HG03280 (cell line): ENCODE measurements at regions not wholly inside any gene's neighbourhood (a gene's known extent, or its start where the extent isn't known, plus 50 kb on each side); places are given as distances from the start of the nearest gene placed in this dataset.
"Not testable (repeated sequence)": the region's sequence is repeated elsewhere in the genome, so short reads cannot be mapped to it uniquely, and the experiment has no call there.

ENCODE experiments used
- ATAC-seq: cut with Tn5 transposase; IDR thresholded peaks from one replicate; pipeline ENCODE4 v1.9.1; 2021; ENCODE audit warnings: mild to moderate bottlenecking, moderate library complexity; ENCODE audit not compliant: unreplicated experiment

DNA sequence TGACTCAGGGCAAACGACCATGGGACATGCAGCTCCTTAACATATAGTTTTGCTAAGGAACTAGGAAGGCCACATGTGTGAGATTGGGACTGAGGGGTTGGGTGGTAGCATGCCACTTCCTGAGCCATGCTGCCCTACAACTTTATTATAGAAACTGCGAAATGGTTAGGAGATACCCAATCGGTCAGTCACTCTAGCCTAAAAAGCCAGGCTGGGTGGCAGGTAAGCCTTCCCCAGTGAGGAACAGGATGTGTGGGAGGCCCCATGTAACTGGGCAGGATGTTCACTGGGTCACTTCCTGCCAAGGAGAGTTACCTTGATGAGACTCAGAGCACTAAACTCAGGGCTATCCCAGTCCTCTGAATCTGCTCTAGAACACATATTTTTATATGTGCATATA is 123.5 kb downstream of the MAP3K7 start:
- no peak for ATAC-seq

DNA sequence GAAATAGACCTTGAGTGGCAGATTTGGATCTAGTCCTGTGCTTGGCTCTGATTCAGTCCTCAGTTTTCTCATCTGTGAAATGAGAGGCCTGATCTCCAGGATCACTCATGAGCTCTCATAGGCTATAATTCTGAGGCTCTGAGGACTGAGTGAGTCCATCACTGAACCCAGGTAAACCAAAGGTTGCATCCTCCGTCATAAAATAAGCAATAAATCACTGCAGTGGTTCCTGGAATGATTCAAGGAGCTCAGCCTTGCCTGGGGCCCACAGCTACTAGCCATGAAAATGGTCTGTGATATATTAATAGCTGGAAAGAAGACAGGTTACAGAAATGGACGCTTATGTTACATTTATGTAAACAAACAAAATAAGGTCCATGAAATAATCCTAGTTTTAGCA is 124.8 kb downstream of the MAP3K7 start:
- no peak for ATAC-seq

DNA sequence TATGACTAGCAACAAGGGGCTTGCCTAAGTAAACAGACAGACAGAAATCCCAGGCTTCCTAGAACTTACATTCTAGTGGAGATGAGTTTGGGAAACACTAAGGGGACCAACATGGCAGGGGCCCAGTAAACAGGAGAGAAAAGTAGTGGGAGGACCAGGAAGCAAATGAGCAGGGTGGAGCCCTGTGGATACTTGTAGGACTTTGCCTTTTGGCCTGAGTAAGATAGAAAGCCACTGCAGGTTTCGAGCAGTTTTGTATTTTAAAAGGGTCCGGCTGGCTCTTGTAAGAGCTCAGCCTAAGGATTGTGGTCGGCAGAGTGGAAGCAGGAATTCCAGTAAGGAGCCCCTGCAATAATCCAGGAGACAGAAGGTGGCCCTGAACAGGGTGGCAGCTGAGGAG is 125.5 kb downstream of the MAP3K7 start:
- ATAC-seq: no peak

DNA sequence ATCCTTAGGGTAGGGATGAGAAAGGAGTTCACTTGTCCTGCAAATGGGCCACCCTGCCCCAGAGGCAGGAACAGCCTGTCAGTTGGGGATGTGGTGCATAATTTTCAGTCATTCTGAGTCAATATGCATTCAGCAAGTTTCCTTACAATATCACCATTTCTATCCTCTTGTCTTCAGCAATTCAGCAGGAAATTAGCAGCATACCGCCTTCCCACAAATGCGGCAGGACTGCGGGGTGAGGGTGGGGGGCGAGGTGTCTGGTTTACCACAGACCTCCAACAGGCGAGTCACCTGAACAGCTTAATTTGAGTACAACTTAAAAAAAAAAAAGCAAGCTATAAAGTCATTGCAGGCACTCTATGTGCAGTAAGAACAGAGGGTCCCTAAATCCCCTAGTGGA is 126.8 kb downstream of the MAP3K7 start:
- ATAC-seq: no peak

DNA sequence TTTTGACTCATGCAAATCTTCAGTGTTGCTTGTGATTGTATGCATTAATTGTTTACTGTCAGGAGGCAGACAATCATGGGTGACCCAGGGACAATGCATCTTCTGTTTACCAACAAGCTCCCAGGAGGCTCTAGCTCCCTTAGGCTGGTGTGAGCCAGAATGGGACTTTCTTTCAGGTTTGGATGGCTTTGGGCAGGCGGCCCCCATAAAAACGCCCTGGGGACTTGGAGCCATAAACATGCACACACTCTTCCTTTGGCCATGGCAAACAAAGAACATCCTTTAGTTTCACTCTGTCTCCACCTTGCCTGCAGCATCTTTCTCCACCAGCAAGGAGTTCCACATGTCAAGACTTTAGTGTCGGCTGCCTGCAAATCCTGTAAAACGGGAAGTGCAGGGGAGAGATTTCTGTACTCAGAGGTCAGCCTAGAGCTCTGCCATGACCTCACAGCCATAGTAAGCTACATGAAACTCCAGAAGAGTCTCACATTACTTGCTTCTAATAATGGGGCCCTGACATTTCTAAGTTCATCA is 127.6 kb downstream of the MAP3K7 start:
- no peak for ATAC-seq

DNA sequence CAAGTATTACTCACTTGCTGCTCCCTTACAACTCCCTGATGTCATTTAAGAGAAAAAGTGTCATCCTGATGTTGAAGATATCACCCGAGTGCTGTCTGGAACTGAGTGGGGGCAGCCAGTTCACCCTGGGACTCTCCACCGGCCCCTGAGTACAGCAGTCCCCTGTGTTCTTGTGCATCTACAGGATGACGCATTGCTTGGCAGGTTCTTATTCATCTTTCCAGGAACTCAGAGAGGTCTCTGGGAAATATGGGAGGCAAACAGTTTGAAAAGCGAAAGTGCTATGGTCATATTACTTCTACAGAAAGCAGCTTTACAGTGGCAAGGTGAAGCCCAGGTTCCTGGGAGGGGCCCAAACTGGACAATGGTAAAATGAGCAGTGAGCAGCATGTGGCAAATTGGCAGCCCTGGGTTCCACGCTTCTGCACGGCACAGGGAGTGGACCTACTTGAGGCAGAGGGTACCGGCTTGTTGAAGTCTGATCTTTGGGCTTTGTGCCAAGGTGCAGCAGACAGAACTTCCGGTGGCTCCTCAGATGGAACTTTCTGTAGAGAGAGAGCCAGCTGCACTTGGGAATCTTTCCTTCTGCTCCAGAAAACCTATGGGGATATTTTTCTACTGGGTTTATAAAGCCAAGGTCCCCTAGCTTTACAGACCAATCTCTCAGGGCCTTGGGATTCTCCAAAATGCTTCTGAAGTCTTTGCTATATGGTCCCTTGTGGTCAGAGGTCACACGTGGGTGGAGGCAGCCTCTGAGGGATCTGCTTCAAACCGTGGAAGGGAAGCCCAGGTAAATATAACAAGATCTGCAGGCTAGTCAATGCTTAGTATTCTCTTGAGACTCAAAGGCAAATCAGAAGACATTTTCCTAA is 128.3 kb downstream of the MAP3K7 start:
- no peak for ATAC-seq

DNA sequence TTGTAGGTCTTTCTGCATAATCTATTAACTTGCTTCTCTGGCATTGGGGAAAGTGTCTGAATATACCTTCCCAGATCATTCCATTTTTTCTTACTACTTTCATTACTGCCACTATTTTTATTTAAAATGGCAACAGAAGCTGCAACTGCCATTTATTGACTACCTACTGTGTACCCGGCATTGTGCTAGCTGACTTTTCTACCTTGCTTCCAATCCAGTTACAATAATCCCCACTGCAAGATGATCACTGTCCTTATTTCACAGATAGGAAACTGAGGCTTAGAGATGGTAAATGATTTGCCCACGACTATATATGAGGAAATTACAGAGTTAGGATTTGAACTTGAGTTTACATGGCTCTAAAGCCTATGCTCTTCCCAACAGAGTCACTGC is 129.0 kb downstream of the MAP3K7 start:
- no peak for ATAC-seq

DNA sequence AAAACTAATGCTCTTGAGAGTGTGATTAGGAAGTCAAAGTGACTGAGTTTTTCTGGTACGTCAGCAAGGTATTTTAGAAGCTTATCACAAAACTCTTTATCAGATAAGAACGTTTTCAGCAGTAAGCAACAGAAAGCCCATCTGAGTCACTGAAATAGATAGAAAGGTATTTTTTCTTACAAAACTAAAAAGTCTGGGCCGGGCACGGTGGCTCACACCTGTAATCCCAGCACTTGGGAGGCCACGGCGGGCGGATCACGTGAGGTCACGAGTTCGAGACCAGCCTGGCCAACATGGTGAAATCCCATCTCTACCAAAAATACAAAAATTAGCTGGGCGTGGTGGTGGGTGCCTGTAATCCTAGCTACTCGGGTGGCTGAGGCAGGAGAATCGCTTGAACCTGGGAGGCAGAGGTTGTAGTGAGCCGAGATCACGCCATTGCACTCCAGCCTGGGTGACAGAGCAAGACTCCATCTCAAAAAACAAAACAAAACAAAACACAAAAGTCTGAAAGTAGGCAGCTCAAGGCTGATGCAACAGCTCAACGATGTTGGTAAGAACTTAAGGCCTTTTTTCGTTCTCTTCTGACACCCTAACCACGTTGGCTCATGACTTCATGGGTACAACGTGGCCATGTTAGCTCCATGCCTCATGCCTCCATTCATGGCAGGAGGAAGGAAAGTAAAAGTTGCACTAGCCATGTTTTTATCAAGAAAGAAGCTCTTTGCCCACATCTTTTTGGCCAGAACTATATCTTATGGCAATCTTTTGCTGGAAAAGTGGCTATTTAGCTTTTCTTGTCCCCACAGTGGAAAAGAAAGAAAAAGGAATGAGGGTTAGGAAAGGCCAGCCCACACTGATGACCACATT is 129.6 kb downstream of the MAP3K7 start:
- not testable (repeated sequence) for ATAC-seq

DNA sequence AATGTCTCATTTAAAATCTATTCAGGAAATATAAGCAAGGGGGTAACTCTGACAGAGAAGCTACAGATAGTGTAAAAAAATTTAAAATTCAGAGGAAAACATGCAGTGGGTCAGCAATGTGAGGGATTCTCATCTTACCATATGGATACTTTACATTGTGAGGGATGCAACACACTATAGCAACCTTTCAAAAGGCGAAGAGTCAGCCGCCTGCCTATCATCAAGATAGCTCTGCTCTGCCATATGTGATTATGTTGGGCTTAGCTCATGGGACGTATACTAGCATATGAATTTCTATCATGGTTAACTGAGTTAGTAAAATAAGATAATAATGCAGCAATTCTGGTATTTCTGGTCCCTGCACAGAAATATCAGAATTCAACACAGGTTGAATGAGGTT is 130.9 kb downstream of the MAP3K7 start:
- ATAC-seq: no peak

DNA sequence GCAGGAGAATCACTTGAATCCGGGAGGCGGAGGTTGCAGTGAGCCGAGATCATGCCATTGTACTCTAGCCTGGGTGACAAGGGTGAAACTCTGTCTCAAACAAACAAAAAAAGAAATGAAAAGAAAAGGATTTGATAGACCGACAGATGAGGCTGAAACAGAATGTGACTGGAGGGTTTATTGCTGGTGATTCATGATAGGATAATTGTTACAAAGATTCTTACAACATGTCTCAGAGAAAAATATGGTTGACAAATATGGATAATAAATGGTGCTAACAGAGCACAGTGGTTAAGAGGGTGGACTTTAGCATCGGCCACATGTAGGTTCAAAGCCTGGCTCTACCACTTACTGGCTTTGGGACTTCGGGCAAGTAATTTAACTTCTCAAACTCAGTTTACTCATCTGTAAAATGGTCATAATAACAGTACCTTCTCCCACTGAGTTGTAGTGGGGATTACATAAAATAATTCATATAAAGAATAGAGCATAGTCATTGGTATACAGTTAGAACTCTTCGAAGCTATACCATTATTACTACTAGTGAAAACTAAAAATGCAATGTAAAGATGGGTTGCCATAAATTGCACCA is 131.9 kb downstream of the MAP3K7 start:
- ATAC-seq: no peak

DNA sequence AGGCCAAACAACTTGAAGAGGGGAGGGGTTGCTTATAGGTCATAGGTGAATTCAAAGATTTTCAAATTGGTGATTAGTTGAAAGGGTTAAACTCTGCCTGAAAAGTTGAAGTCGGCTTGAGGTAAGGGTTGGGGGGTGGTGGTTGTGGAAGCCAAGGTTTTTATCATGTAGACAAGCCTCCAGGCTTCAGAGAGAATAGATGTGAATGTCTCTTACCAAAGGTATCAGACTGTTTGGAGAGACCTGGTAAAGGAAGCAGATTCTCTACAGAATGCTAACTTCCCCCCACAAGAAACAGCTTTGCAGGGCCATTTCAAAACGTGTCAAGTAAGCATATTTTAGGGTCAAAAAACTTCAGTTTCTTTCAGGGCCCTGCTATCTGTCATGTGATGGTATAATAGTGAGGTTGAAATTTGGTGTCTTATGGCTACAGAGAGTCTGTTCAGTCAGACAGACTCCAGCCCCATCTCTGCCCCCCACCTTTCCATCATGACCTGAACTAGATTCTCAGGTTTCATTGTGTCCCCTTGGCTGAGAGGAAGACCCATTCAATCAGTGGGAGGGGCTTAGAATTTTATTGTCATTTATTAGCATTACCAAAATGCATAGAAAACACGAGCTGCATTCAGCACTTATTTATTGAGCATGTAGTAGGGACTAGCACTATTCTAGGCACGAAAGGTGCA is 136.5 kb downstream of the MAP3K7 start:
- no peak for ATAC-seq

DNA sequence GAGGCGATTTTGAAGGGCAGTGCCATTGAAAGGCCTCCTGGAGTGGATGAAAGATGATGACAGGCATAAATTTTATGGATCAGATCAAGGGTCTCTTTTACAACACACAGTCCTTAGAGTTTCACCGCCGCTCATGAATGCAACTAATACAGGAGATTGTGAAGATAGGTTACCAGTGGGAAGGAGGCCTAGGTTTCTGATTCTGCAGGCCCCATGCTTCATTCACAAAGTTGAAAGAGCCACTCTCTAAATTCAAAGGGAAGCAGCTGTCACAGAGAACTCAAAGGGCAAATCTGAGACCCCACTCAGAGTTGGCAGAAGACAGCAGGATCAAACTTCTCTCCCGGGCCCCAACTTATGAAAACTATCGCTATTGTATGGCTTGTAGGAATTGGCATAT is 137.6 kb downstream of the MAP3K7 start:
- no peak for ATAC-seq

DNA sequence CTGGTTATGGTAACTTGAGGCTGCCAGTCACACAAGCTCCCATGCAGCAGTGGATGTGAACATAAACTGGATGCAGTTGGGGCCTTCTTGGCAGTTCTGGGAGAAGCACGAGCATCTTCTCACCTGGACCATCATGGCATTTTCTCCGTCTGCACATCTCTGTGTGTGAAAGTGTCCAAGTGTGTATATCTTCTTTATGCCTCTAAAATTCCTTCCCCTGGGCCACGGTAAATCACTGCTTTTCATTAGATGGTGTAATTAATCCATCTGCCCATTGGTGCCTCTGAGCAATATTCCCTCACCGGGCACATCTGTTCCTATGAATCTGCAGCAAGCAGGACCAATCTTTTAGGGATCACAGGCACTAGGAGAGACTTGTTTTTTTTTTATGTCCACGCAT is 138.0 kb downstream of the MAP3K7 start:
- no peak for ATAC-seq

DNA sequence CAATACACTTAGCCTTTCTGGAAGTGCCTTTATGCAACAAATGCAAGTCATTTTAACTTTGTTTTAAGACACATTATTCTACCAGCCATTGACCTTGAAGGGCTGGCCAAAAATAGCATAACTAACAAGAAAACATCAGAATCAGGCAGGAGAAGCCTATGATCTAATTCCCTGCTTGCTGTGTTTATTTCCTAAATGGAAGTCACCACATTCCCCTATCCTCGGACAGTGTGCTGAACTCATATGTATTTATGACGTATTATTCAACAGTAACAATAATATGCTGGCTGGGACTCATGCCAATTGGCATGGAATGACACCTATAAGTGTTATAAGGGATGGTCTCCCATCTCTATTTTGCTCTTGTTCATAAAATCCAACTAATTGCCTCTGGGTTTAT is 140.7 kb downstream of the MAP3K7 start:
- no peak for ATAC-seq

DNA sequence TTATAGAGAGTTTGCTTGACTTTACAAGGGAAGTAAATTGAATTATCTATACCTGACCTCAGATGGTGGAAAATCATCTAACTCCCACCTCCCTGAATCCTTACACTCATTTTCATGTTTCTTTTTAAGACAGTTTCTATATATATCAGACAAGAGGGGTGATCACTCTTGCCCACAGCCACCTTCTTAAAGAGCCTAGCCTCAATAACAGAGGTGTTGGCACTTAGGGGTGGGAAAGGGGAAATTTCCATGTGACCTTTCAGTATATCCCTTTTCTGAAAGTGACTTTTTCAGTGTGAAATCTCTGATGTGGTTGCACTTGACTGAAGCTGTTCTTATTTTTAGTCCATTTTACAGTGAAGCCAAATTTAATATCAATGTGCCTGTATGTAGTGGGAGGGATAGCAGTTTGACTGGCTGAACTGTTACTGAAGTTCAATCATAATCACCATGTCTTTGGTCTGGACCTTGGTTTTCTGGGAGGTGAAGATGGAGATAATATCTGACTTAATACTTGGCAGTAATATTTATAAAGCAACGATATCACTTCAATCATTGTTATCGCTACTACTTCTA is 141.3 kb downstream of the MAP3K7 start:
- no peak for ATAC-seq

DNA sequence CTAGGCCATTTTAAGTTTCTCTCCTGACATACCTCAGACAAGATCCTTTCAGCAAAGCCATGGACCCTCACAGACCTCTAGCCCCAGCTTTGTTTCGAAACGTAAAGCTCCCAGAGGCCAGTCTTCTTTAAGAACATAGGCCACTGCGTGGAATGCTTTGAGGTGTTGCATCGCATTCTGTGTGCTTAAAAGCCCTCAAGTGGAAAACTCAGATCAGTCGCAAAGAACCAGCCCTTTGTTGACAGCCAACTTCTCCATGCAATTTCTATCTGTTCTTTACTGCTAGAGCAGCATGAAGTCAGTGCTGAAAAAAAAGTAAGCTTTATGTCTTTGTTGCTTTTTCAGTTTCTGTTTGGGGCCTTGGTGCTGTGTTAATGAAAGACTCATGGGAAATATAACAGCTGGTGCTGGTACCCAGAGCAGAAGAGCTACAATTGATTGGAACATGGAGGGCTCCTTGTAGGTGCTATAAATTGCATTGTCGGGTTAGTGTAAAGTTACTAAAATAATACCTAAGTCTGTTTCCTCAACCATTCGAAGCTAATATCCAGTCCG is 142.6 kb downstream of the MAP3K7 start:
- ATAC-seq: peak; percentile 62

DNA sequence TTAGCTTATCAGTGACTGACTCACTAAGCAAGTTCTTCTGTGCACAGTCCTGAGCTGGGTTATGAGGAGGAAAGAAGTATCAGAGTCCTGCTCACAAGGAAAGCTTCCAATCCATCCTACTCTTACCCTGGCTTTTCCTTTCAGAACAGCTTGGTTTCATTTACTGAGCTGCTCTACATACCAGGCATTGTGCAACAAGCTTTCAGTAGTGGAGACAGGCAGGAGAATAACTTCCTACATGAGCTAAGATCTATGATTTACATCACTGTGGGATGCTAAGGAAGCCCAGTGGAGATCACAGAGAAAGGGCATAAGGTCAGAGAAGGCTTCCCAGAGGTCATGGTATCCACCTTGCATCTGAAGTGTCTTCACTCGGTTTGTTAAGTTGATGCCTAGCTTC is 144.5 kb downstream of the MAP3K7 start:
- ATAC-seq: no peak

DNA sequence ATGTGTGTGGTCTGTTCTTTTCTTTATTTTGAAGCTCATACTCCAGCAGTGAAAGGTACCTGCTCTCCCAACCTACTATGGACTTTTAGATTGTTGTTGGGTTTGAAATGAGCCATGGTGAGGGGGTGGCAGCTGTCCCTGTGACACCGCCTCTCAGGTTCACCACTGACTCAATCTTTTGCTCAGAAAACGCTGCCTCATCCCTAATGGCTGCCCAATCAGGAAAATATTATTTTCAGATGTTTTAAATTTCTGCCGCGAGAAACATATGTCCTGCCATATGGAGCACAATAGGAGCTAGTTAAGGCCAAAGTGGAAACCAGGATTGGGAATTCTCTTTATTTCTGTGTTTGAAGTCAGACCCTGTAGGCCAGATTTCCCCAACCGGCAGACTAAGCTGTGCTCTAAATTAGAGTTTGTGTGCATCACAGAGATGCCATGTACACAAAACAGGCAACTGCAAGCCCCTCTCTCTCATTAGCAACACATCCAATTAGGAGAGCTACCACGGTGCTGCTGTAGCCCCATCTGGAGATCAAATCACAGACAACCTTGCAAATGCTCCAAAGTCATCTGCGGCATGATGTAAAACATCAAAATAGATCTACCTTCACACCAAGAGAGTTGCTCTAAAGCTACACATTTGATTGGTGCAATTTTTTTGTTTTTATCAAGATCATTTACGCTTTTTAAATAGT is 144.1 kb upstream of the BACH2 start:
- no peak for ATAC-seq

DNA sequence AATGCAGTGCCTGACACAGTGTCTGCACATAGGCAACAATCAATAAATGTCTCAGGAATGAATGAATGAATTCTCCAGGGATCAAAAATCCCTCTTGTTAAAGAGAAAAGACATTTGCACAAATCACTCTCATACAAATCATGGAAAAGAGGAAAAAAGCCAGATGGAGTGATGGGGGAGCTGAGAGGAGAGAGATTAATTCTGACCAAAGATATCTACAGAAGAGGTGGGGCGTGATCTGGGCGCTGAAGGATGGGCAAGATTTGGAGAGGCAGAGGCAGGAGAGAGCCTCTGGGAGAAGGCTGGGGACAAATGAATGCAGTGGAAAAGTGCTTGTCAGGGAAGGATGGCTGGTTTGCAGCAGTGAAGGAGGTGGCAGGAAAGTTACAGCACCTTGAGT is 142.9 kb upstream of the BACH2 start:
- ATAC-seq: no peak

DNA sequence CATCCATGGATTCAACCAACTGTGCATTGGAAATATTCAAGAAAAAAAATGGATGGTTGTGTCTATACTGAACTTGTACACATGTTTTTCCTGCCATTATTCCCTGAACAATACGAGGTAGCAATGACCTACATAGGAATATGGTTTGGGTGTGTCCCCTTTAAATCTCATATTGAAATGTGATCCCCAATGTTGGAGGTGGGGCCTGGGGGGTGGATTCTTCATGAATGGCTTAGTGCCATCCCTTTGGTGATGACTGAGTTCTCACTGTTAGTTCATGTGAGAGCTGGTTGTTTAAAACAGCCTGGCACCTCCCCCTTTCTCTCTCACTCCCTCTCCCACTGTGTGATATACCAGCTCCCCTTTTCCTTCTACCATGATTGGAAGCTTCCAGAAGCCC is 139.8 kb upstream of the BACH2 start:
- ATAC-seq: no peak
